T-helper 2 cell treated with Interferon-gamma antibody and Interleukin-4, amounts not matched to agents 100 ng/mL and 5 ng/mL, for 36 hours (primary cell): ENCODE measurements at regions not wholly inside any gene's neighbourhood (a gene's known extent, or its start where the extent isn't known, plus 50 kb on each side); places are given as distances from the start of the nearest gene placed in this dataset.
"Not testable (repeated sequence)": the region's sequence is repeated elsewhere in the genome, so short reads cannot be mapped to it uniquely, and the experiment has no call there.

Source experiments
- intact Hi-C: fragments of 100-400 bp; cut with micrococcal nuclease; formaldehyde crosslinking; loops from one replicate; pipeline ENCODE4 v1.15.1; 2023

DNA sequence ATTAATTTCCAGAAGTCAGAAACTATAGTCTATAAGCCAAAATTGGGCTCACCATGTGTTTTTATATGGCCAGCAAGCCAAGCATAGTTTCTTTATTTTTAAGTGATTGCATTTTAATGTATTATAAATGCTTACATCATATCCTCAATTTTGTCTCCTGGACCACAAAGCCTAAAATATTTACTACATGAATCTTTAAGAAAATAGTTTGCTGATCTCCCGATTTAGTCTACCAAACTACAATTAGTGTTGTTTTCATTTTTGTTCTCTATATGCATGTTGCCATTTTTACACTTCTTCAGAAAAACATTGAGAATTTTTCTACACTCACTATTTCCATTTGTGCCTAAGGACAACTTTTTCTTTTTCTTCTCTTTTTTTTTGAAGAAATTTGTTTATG is 954.5 kb upstream of the ADAMTS5 start:
- intact Hi-C loops = not testable (repeated sequence)

DNA sequence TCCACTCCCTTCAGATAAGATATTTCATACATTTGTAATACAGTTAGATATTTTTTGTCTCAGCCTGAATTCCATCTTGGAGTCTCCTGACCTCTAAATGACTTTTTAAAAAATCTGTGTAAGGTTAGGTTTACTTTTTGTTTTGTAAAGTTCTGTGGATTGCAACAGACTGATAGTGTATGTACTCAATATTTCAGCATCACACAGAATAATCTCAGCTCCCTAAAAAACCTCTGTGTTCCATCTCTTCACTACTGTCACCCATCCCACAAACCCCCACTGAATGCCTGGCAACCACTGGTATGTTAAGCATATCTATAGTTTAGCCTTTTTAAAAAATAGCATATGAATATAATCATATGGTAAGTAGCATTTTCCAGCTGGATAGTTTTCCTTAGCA is 951.1 kb upstream of the ADAMTS5 start:
- intact Hi-C loops = not testable (repeated sequence)

DNA sequence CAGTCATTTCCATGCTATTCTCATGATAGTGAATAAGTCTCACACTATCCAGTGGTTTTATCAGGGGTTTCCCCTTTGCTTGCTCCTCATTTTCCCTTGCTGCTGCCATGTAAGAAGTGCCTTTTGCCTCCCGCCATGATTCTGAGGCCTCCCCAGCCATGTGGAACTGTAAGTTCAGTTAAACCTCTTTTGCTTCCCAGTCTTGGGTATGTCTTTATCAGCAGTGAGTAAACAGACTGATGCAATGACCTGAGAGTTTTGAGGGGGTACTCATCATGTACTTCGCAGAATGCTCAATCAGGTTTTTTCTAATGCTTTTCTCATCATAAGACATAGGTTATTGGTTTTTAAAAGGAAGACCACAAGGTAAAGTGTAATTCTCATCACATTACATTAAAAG is 949.4 kb upstream of the ADAMTS5 start:
- intact Hi-C loops = not testable (repeated sequence)

DNA sequence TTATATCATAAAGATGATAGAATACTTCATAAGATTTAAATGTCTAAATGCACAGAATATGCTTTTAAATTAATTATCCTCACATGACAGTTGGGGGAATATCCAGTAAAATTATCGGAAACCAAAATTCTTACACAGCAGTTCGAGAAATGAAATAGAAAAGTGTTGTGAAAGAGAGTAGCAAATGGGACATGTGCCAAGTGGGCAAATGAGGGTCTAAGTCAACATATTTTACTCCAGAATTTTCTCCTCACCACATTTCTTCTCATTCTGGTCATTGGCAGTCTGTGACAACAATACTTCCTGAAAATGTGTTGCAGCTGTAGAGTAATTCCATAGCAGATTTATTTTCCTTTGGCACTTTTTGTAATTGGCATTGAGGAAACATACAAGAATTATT is 945.2 kb upstream of the ADAMTS5 start:
- intact Hi-C loops = not testable (repeated sequence)

DNA sequence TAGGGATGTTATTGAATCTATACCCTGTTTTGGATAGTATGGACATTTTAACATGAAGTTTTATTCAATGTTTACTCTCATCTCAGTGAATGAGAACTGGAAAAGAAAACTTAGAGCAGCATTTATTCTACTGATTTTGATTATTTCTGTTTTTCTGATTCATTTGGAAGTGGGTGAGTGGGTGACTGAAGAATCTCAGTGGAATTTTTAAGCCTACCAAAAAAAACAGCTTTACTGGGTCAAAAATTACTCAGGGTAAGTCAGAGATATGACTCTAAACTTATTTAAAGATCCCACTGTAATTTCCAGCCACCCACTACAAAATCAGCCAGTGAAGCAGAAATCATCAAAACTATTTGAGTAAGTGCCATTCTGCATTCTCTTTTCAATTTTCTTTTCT is 942.6 kb upstream of the ADAMTS5 start:
- intact Hi-C loops = not testable (repeated sequence)

DNA sequence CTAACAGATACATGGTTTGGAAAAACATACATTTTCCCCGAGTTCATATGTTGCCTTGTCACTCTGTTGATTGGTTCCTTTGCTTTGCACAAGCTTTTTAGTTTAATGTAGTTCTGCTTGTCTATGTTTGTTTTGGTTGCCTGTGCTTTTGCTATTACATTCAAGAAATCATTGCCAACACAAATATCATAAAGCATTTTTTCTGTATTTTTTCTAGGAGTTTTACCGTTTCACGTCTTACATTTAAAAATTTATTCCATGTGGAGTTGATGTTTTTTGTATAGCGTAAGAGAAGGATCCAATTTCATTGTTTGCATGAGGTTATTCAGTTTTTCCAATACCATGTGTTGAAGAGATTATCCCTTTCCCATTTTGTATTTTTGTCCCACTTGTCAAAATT is 941.9 kb upstream of the ADAMTS5 start:
- intact Hi-C loops = not testable (repeated sequence)

DNA sequence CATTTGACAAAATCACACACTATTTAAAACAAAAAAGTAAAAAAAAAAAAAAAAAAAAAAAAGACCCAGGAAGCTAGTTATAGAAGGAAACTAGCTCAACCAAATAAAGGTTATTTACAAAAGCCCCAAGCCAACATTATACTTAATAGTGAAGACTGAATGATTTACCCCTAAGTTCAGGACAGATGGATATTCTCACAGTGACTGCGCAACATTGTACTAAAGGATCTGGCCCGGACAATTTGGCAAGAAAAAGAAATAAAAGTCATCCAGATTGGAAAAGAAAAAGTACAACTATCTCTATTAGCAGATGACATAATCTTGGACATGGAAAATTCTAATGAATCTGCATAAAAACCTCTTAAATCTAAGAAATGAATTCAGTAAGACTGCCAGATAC is 936.0 kb upstream of the ADAMTS5 start:
- intact Hi-C loops = not testable (repeated sequence)

DNA sequence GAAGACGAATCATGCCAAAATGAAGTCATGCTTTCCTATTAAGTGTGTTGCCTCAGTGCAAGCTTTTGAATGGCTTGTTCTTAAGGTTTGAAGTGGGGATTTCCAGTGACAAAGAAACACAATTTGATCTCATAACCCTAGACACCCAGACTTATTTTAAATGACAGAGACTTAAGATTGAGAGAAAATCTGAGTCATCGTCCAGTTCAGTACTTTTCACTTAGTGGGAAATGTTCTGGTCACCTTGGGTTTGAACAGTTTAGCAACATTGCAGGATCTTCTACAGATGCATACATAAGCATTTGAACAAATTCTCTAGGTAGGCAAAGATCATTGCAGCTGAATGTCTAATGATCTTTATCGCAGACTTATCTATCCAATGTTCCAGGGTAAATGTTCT is 926.7 kb upstream of the ADAMTS5 start:
- intact Hi-C loops = not testable (repeated sequence)

DNA sequence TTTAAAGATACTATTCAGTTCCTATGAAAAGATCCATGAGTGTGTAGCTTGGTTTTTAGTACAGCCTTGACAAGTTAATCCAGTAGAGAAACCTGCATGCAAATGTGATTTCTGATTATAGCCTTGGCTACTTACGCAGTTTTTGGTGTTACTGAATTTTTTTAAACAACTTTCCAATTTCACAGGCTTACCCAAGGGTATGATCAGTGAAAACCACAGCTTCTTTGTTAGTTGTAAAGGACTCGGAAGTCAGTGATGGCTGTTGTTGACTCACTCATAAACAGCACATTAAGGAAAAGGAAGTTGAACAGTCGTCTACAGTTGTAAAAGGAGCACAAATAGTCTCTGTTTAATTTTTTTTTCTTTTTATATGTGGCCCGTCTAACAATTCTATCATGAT is 924.6 kb upstream of the ADAMTS5 start:
- intact Hi-C loops = not testable (repeated sequence)

DNA sequence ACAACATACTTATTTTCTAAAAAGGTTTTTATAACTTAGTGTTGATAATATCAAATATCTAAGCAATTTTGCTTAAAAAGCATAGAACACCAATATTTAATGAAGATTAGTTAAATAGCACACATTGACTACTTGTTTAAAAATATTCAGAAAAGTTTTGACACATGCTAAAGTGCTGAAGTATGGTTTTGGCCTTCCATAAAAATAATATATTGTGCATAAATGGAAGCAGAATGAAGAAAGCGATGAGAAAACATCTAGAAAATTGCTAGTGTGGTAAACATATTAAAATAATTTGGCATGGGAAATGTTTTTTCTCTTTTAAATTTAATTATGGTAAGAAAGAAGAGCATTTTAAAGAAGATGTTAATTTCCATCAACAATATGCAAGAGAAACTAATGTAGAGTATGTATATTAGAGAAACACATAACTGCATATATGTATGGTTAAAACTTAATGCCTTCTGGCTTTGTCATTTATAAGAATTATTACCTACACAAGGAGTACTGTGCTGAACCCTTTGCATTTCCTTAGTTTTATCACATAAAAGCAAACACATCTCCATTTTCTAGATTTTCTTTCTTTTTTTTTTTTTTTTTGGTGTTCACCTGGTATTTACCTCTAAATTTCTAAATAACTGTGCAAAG is 921.0 kb upstream of the ADAMTS5 start:
- intact Hi-C loops = not testable (repeated sequence)

DNA sequence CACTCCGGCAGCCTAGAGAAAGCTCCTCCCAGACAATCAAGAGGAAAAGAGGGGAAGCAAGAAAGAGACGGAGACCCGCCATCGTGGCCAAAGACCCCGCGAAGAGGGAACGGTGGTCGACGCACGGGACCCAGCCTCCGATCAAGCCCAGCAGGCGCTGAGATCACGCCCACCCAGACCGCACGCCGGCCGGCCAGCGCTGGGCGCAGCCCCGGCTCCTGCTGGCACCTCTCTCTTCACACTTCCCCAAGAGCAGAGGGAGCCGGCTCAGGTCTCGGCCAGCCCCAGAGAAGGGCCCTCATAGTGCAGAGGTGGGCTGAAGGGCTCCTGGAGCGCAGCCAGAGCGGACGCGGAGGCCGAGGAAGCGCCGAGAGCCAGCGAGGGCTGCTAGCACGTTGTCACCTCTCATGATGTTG is 918.4 kb upstream of the ADAMTS5 start:
- intact Hi-C loops = no loop called here

DNA sequence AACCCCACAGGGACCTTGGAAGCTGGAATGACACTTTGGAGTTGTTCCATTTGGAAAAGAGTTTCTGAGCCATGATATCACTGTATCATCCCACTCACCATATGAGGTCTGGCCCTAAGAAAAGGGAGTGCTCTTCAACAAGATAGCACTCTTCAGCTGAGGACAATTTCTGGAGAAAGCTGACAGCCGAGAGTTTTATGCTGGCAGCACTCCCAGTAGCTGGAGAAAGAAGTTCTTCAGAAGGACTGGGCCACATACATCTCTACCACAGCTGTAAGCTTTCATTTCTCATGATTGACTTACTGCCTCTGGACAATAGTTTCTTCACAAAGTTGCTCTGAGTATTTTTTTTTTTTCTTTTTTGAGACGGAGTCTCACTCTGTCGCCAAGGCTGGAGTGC is 914.4 kb upstream of the ADAMTS5 start:
- intact Hi-C loops = not testable (repeated sequence)

DNA sequence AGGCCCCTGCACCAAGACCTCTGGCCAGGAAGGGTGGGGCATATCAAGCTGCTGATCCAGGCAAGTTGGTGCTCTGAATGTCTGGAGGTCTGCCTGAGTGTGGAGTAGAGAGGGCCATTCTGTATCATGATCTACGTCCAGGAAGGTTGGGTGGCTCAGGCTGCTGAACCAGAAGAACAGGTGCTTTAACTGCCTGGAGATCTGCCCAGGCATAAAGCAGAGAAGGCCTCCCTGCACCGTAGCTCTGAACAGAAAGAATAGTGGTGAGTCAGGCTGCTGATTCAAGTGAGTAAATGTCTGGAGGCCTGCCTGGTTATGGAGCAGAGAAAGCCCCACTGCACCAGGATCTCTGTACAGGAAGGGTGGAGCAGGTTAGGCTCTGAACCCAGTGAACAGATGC is 905.5 kb upstream of the ADAMTS5 start:
- intact Hi-C loops = not testable (repeated sequence)

DNA sequence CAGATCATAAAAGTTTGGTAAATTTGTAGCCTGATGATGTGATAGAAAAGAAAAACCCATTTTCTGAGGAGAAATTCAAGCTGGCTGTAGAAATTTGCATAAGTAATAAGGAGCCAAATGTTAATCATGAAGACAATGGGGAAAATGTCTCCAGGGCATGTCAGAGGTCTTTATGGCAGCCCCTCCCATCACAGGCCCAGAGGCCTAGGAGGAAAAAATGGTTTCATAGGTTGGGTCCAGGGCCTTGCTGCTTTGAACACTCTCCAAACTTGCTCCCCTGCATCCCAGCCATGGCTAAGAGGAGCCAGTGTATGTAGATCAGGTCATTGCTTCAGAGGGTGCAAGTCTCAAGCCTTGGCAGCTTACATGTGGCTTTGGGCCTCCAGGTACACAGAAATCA is 903.9 kb upstream of the ADAMTS5 start:
- intact Hi-C loops = not testable (repeated sequence)

DNA sequence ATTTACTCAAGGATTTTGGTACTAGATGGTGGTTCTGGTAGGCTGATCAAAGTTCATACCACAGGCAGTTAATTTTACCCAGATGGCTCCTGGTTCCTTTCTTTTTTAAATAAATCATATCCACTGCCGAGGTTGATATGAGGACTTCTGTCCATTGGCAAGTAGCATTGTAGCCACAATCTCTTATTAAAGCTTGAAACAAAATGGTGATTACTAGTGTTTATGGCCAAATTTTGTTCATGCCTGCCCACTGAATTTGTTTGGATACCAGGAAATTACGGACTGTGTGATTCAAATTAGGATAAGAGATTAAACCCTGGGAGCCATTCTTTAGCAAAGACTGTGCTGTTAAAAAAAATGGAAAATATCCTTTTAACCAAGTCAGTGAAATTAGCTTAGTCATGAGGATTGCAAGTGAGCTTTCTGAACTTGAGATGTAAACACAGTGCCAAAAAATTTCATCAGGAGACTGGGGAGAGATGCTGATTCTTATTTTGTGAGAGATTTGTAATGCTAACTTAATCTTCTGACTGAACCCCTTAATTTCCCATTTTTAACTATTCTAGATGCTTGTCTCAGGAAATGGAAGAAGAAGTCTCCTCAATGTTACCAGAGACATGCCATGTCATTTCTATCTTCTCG is 893.5 kb upstream of the ADAMTS5 start:
- intact Hi-C loops = not testable (repeated sequence)

DNA sequence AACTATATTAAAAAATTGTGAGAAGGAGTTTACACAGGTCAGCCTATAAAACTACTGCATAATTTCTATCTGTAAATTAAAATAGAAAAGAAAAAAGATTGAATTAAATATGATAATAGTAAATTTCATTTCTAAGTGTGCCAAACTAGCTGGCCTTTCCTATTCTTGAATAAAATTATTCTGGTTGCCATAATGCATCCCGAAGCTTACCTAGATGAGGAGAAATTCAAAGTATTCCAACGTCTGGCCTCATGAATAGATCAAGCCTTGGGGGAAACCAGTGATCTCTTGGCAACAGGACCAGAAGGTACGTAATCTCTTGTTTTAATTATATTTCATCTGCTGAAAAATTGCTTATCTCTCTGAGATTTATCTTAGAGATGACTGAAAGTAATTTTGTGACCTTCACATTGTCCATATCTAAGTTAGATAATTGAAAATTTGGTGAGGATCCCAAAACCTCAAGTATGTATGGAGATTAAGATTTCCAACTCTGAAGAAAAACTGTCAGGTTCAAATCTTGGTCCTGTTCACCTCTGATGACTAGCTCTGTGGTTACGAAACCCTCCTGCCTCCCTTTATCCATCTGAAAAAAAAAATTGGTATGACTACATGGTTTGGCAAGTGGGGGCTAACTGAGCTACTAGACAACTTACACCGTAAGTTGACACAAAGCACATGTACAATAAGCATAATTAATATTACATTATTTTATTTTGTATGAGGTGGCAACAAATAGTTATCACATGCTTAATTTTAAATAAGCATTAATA is 891.4 kb upstream of the ADAMTS5 start:
- intact Hi-C loops = not testable (repeated sequence)

DNA sequence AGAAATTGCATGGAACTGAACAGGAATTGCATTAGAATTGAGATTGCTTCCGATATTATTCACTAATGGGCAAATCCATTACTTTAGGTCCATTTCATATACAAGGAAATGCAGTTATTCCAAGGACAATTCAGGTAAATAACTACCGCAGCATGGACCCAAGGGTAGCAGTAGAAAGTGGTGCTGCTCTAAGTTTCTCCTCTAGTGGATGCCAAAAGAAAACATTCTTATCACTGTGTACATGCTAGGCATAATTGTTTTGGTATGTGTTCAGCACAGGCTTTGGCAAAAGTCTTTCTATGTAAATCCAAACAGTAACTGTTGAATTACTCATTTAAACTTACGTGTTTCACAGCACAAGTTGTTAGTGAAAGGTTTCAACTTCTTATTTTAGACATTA is 890.1 kb upstream of the ADAMTS5 start:
- intact Hi-C loops = not testable (repeated sequence)

DNA sequence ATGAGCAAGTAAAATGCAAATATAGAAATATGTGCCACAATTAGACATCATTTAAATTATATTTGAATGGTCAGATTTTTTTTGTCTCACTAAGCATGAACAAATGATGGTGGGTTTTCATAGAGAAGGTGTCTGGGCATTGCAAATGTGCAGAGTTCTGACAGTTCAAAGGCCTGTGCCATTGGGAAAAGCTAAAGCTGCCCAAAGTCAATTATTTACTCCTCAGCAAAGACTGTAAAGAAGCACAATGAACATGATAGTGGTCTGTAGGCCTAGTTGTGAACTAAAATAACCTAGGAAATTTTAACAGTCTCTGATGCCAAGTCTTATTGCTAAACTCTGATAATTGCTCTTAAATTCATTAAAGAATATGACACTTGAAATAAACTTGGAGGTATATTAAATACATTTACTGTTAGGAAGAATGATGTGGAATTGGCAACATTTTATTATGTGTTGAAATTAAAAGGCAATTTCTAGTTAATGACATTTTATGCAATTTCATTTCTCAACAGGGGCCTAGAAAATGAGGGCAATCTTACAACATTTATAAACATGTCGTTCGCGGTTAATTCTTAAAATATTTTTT is 874.3 kb upstream of the ADAMTS5 start:
- intact Hi-C loops = no loop called here

DNA sequence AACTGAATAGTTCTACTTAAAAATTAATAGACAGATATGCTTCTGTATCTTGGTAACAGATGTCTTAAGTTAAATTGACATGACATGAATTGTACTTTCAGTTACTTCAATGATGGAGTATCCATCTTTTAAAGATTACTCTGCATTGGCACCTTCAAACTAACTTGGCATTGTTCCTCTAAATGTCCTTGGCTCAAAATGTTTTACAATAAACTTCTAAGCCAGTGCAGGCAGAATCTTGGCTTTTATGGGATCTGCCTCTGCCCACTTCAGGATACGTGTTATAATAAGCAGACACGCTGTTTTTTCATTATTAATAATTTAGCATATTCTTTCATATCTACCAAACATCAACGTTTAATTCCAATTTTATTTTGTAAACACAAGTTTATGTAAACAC is 873.4 kb upstream of the ADAMTS5 start:
- intact Hi-C loops = no loop called here

DNA sequence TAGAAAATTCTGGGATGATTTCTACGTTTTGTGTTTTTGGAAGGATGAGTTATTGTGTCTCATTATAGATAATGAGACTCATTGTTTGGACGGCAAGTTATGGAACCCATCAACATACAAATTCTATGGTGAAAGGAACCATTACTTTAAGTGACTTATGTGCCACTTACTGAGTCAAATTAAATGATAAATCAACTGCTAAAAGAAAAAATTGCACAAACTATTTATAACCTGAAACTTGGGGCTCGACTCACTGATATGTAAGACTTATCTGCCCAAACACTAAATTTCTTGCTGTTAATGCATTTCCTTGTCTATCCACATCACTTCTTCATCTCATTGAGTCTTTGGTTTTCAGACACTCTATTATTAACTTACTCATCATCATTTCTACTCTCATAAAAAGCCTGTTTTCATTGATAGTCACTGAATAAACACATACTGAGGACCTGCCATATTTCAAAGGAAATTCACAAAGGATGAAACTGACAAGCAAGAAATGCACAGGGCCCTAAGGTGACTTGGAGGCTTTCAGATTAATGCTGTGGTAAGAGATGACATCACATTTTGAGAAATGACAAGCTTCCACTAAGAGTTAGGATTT is 872.7 kb upstream of the ADAMTS5 start:
- intact Hi-C loops = no loop called here

DNA sequence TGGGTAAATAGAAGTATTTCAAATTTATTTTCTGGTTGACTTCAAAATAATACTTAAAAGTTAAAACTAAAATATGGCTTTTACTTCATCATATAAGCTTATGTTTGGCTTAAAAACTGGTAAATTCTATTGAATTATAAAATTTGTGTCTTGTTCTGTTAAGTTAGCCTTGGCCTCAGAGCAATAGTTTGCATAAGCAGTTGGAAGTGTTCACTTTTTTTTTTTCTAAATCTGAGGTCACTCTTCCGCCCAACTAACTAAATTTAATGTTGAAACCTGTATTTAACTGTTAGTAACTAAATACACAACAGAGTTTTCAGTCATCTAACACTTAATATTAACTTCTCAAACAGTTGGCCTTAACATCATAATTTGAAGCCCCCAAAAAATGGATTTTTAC is 871.7 kb upstream of the ADAMTS5 start:
- intact Hi-C loops = no loop called here

DNA sequence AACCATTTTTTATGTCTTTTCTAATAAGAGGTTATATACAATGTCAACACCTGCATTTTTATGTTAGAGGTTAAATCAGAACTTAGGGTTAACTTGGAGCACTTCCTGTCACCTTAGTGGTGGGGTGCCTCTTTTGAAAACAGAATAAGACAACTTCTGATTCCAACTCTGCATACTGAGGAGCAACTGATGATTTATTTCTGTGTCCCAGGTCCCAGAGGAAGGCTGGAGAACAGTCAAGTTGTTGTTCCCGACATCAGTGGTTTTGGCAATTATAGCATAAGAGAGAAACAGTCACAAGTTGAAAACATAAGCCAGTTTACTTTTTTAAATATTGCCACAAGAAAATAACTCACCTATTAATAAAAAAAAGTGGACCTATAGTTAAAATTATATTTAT is 871.0 kb upstream of the ADAMTS5 start:
- intact Hi-C loops = no loop called here
